ENCODE measurements at regions not wholly inside any gene's neighbourhood (a gene's known extent, or its start where the extent isn't known, plus 50 kb on each side); places are given as distances from the start of the nearest gene placed in this dataset.

GRCh38 chr14:87434680-87435079, 558.3 kb downstream of the GALC start:
- TF ChIP-seq CTCF (IDR thresholded peaks at IDR 0.05; ENCODE audit: low read length) (no peak), EZH2 (optimal IDR thresholded peaks at IDR 0.05; ENCODE audit: low read depth, low read length) (no peak), EZH2phosphoT487 (IDR thresholded peaks at IDR 0.05; ENCODE audit: low read length) (no peak)
